GM18517 (cell line): ENCODE measurements at regions not wholly inside any gene's neighbourhood (a gene's known extent, or its start where the extent isn't known, plus 50 kb on each side); places are given as distances from the start of the nearest gene placed in this dataset.
"Not testable (repeated sequence)": the region's sequence is repeated elsewhere in the genome, so short reads cannot be mapped to it uniquely, and the experiment has no call there.

ENCODE experiments used
- ATAC-seq: cut with Tn5 transposase; IDR thresholded peaks from one replicate; pipeline ENCODE4 v1.9.1; 2021; ENCODE audit warnings: mild to moderate bottlenecking, moderate library complexity; ENCODE audit not compliant: unreplicated experiment

- no peak for ATAC-seq
Measured at GRCh38 chr1:80633947-80634706, 1166.6 kb upstream of the ADGRL2 start.

GRCh38 chr1:80632284-80632683 lies 1168.5 kb upstream of the ADGRL2 start:
- ATAC-seq: no peak

DNA sequence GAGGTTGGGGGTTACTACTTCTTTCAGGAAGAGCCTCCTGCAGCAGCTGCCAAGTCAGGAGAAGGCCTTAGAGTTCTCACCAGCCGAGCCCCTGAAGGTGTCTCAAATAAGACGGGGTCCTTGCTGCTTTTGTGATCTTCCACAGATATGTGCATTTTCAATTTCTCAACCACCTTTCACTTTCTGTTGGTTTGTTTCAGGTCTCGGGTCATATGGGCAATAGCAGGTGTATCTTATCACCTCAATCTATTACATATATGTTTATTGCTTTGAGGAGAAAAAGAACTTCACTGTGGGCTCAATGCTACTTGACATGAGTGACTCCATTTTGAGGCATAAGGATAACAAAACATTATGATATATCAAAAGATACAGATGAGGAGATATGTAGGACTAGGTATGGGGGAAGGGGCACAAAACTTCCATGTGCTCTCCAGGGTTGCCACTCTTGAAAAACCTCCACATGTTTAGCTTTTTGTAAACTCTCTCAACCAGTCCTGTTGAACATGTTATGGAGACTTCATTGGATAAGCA lies 1171.4 kb upstream of the ADGRL2 start:
- ATAC-seq: no peak

GRCh38 chr1:80624682-80625081 lies 1176.1 kb upstream of the ADGRL2 start:
- no peak for ATAC-seq

DNA sequence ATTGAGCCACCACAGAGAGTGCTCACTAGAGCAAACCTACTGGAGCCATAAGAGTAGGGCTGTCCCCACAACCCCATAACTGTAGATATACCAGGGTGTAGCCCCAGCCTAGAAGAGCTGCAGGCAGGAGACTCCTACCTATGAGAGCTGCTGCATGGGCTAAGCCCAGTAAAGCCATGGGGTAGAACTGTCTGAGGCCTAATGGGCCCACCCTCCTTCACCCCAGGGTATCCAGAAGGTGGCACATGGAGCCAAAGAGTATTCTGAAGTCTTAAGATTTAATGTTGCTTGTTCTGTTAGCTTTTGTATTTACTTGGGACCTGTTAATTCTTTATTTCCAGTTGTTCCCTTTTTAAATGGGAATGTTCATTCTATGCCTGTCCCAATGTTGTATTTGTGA lies 1193.7 kb upstream of the ADGRL2 start:
- no peak for ATAC-seq

DNA sequence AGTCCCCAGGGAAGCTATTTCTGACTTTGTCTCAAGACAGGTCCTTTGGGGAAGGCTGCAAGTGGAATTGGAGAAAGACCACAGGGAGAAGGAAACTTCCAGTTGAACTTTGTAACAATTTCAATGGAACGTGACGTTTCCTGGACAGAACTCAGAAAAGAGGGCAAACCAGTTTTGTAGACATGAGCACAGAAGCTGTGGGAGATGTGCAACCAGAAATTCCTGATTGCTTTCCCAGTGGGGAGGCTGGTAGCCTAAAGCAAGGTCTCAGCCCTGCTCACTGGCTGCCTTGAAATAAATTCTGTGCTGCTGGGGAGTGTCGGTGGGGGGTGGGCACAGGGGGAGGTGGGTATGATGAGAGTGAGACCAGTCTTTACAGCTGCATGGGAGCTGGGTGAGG lies 1206.7 kb upstream of the ADGRL2 start:
- ATAC-seq: no peak

- no peak for ATAC-seq
Measured at GRCh38 chr1:80593197-80593596, 1207.5 kb upstream of the ADGRL2 start.

DNA sequence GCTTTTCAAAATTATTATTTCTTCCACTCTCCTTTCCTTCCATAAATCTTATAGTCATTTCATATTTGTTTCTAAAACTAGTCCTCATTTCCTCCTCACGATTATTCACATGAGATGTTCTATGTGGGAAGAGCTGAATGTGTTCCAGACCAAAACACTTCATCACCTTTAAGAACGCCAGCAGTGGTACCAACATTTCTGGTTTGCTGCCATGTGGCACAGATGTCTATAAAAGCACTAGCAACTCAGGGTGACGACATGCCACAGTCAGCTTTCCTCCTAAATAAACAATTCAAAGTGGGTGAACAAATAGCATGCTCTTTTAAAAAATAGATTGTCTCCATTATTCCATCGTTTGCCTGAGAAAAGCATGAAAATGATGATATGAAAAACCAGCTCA lies 1217.8 kb upstream of the ADGRL2 start:
- no peak for ATAC-seq

- ATAC-seq: no peak
Measured at GRCh38 chr1:80579055-80579454, 1221.7 kb upstream of the ADGRL2 start.

GRCh38 chr1:80566867-80567266 lies 1233.9 kb upstream of the ADGRL2 start:
- ATAC-seq: no peak

DNA sequence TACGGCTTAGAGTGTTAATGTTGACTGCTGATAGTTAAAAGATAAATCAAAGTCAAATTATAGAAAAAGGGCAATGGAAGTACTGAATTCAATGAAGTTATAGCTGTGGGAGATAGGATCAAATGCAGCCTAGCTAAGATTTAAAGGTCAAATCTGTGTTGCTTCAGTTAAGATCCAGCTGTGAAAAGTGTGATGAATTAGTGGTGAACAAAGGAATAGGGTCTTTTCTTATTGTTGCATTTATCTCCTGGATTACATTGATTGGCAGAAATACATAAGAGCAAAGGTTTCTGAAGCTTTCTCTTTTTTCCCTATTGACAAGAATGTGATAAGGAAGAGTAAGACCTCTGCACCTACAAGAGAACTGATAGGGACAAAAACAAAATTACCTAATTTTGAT lies 1234.6 kb upstream of the ADGRL2 start:
- no peak for ATAC-seq

- ATAC-seq: no peak
Measured at GRCh38 chr1:80565406-80565805, 1235.3 kb upstream of the ADGRL2 start.

DNA sequence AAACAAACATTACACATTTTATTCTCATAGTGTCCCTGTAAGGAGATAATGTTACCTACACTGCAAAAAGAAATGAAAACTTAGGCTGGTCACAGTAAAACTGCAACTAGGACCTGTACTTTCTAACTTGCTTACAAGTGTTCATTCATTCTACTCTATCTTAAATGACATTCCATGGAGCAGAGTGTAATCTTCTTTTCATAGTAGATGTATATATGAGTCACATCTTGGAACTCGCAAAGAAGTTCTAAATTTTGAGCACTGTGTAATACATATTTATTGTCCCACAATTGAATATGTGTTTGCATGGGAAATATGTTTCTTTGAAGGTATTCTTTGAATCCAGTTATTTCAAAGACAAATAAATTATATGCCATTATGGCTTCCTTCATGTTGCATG lies 1258.5 kb upstream of the ADGRL2 start:
- ATAC-seq: no peak

- no peak for ATAC-seq
Measured at GRCh38 chr1:80540596-80540995, 1260.1 kb upstream of the ADGRL2 start.

- no peak for ATAC-seq
Measured at GRCh38 chr1:80540149-80540548, 1260.6 kb upstream of the ADGRL2 start.

GRCh38 chr1:80539298-80539697 lies 1261.4 kb upstream of the ADGRL2 start:
- ATAC-seq: not testable (repeated sequence)

DNA sequence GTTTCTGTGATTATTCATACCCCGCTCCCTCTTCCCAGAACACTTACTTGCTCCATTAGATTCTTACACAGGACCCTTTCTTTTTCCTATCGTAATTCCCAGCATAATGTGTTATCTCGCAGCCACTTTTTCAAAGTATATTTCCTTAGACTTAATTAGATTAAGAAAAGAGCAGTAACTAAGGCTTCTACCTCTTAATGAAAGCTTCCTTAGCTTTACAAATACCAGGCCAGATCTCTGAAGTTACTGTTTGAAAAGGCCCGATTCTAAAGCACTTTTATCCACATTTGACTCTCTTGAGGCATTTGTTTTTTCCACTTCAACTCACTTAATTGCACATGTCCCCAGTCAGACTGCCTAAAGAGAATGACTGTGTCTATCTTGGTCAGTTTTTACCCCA lies 1264.3 kb upstream of the ADGRL2 start:
- no peak for ATAC-seq

DNA sequence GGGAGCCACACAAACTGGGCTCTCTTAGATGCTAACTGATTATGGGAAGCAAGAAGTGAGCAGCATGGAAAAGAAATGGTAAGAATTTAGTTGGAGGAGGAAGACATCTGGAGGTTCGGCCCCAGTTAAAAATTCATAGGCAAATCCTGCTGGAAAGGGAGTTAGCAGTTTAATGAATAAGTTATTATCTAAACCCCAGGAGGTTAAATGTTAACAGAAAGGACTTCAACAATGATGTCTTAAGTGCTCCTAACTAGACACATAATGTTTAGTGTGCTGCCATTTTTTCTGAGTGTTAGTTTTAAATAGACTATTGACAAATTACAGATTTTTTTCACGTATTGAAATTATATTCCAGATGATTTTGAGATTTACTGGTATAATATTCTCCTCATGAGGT lies 1265.3 kb upstream of the ADGRL2 start:
- ATAC-seq: no peak

DNA sequence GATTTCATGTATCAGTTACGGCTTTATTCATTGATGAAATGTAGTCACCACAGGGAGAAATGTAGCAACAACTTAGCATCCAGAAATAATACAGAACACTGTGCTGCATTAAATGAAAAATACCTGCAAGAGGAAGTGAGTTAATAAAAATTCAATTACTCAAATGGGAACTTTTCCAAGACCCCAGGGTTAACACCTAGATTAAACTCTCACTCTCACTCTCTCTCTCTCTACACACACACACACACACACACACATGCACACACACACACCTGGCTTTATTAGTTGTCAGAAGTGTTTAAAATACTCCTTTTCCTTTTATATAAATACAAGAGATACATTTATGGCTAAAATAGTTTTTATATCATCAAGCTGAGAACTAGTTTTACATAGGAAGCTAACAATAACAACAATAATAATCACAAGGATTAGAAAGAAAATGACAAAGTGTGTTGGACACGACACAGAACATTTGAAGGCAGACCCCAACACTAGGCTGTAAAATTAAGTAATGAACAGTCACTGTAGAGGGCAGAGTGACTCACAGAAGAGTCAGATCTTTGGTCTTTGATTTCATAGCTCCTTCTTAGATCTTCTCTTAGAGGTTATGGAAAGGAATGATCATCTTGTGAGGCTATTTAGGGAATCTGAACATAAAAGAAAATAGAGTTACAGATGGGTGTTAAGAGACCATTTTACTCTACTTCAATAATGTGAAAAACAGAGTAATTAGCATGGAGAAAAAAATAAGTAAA lies 1266.0 kb upstream of the ADGRL2 start:
- no peak for ATAC-seq

- ATAC-seq: no peak
Measured at GRCh38 chr1:80533775-80534334, 1266.9 kb upstream of the ADGRL2 start.

DNA sequence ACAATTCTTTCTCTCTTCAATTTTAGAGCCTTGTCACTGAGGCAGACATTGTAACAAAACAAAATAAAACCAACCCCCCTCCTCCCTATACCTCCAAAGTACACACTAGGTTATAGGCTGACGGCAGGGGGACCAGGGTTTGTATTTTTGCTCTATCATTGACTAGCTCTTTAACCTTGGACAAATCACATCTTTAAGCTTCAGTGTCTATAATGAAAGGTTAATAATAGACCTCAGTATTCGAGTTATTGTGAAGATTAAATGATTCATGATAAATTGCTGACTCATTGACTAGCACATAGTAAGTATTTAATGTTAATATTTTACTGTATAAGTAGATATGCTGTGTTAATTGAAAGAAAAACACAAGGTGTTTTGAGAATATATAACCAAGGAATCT lies 1267.6 kb upstream of the ADGRL2 start:
- no peak for ATAC-seq

DNA sequence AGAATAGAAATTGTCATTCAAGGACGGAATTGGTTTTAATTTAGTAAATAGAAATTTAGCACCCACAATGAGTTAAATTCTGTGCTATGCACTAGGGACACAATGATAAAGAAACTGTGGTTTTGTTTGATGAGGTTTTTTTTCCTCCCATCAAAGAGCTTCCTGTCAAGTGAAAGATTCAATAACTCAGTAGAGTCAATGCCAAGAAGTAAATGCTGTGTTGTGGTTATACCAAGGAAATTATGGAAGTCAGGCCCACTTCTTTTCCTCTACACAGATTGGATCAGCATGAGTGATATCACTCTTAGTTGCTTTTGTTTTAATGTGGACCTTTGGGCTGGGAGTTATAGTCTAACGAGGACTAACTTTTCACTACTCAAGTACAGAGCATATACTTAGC lies 1269.6 kb upstream of the ADGRL2 start:
- ATAC-seq: no peak
